H1 (cell line): ENCODE measurements at regions not wholly inside any gene's neighbourhood (a gene's known extent, or its start where the extent isn't known, plus 50 kb on each side); places are given as distances from the start of the nearest gene placed in this dataset.

Experiments
- CTCF ChIA-PET: fragments of 300-600 bp; sonication (Branson Sonifier 250); formaldehyde crosslinking; loops from one replicate; lab custom pipeline; 2021; ENCODE audit not compliant: partially characterized antibody; lab: Charles Lee
- POLR2A ChIA-PET: fragments of 300-600 bp; sonication (Branson Sonifier 250); formaldehyde crosslinking; loops from one replicate; lab custom pipeline; 2021; ENCODE audit warnings: inconsistent platforms; ENCODE audit not compliant: partially characterized antibody; lab: Charles Lee
- DNase-seq, 2 experiments: peaks; one replicate each; pipeline versions ENCODE4 v3.0.0 to v3.0.0-alpha.2; 2010 to 2022; ENCODE audit warnings: low spot score in 2 of 2, low read depth in 1 of 2, mixed read lengths in 1 of 2
- FAIRE-seq: peaks from 2 replicates; lab custom pipeline; 2011; peaks lifted over from hg19 to GRCh38; lab: Jason Lieb, UNC
- H2AFZ ChIP-seq: 2 replicates; pipeline ENCODE4 v1.8.1; 2012; ENCODE audit warnings: low read length, inconsistent platforms
- H2AK5ac ChIP-seq: 2 replicates; pipeline ENCODE4 v1.6.1; 2013; ENCODE audit warnings: low read depth, low read length
- H2BK120ac ChIP-seq: replicated peaks from 2 replicates; pipeline ENCODE3; 2013; ENCODE audit warnings: low read depth, low read length, inconsistent platforms
- H2BK12ac ChIP-seq: 2 replicates; pipeline ENCODE4 v1.6.1; 2013; ENCODE audit warnings: low read depth, low read length
- H2BK15ac ChIP-seq: 2 replicates; pipeline ENCODE4 v1.6.1; 2013; ENCODE audit warnings: low read length
- H2BK20ac ChIP-seq: 2 replicates; pipeline ENCODE4 v1.6.1; 2013; ENCODE audit warnings: low read length
- H2BK5ac ChIP-seq: 2 replicates; pipeline ENCODE4 v1.6.1; 2013; ENCODE audit warnings: low read depth, low read length
- H3K14ac ChIP-seq: 2 replicates; pipeline ENCODE4 v1.6.1; 2013; ENCODE audit warnings: inconsistent platforms; ENCODE audit not compliant: insufficient read length
- H3K18ac ChIP-seq: 2 replicates; pipeline ENCODE4 v1.6.1; 2013; ENCODE audit warnings: low read length; ENCODE audit errors: extremely low read depth
- H3K23ac ChIP-seq: 2 replicates; pipeline ENCODE4 v1.6.1; 2013; ENCODE audit warnings: inconsistent platforms; ENCODE audit not compliant: insufficient read length
- H3K23me2 ChIP-seq: 2 replicates; pipeline ENCODE4 v1.6.1; 2013; ENCODE audit warnings: low read depth, low read length
- H3K27ac ChIP-seq: 2 replicates; pipeline ENCODE4 v1.6.1; 2011; ENCODE audit warnings: low read depth, low read length, inconsistent platforms
- H3K27me3 ChIP-seq, 4 experiments: replicated peaks in 1 of 4; 1 replicate in 1 of 4; 2 replicates in 3 of 4; pipeline versions ENCODE4 v1.6.1 to v1.8.1; 2011 to 2013; ENCODE audit warnings: low read length in 3 of 4, mild to moderate bottlenecking in 3 of 4, inconsistent platforms in 2 of 4, mixed read lengths in 2 of 4, moderate library complexity in 1 of 4; ENCODE audit not compliant: control insufficient read depth in 3 of 4, insufficient read depth in 3 of 4; ENCODE audit errors: extremely low read depth in 1 of 4
- H3K36me3 ChIP-seq, 4 experiments: 2 replicates each; pipeline versions ENCODE4 v1.6.1 to v1.8.1; 2011 to 2013; ENCODE audit warnings: mild to moderate bottlenecking in 4 of 4, low read length in 3 of 4, moderate library complexity in 2 of 4, control low read depth in 1 of 4, inconsistent platforms in 1 of 4; ENCODE audit not compliant: insufficient read depth in 4 of 4, control insufficient read depth in 2 of 4
- H3K4ac ChIP-seq: replicated peaks from 2 replicates; pipeline ENCODE3; 2013; ENCODE audit warnings: low read length, low read depth, mixed read lengths, inconsistent platforms; ENCODE audit not compliant: insufficient read length
- H3K4me1 ChIP-seq, 4 experiments: replicated peaks in 1 of 4; 1 replicate in 1 of 4; 2 replicates in 3 of 4; pipeline versions ENCODE4 v1.6.1 to v1.8.1; 2011 to 2013; ENCODE audit warnings: low read length in 3 of 4, inconsistent platforms in 2 of 4, mixed read lengths in 1 of 4; ENCODE audit not compliant: insufficient read depth in 4 of 4, control insufficient read depth in 3 of 4
- H3K4me2 ChIP-seq, 2 experiments: 2 replicates each; pipeline versions ENCODE4 v1.6.1 to v1.8.1; 2011 to 2013; ENCODE audit warnings: low read depth in 2 of 2, low read length in 2 of 2, control low read depth in 1 of 2, inconsistent platforms in 1 of 2, mild to moderate bottlenecking in 1 of 2; ENCODE audit not compliant: insufficient read depth in 1 of 2
- H3K4me3 ChIP-seq, 4 experiments: fragments of 200-600, 300-600 bp in 1 of 4; sonication (generic), shearing (Covaris generic), sonication (Bioruptor Twin) in 1 of 4; 2 replicates each; pipeline versions ENCODE4 v1.5.1 to v1.8.1; 2011 to 2016; ENCODE audit warnings: low read length in 4 of 4, low read depth in 3 of 4, control low read depth in 2 of 4, inconsistent platforms in 2 of 4, mild to moderate bottlenecking in 2 of 4, mixed read lengths in 1 of 4, moderate library complexity in 1 of 4; ENCODE audit not compliant: insufficient read depth in 2 of 4; ENCODE audit errors: extremely low read depth in 1 of 4
- H3K56ac ChIP-seq: replicated peaks from 2 replicates; pipeline ENCODE3; 2013; ENCODE audit warnings: low read depth, mild to moderate bottlenecking, mixed read lengths, low read length, inconsistent platforms; ENCODE audit not compliant: insufficient read length
- H3K79me1 ChIP-seq: 2 replicates; pipeline ENCODE4 v1.6.1; 2013; ENCODE audit warnings: low read depth, low read length, control low read depth
- H3K79me2 ChIP-seq, 2 experiments: 2 replicates each; pipeline versions ENCODE4 v1.6.1 to v1.8.1; 2012 to 2013; ENCODE audit warnings: low read length in 2 of 2, mild to moderate bottlenecking in 2 of 2, inconsistent platforms in 1 of 2; ENCODE audit not compliant: insufficient read depth in 2 of 2, control insufficient read depth in 1 of 2
- H3K9ac ChIP-seq, 4 experiments: replicated peaks in 1 of 4; 1 replicate in 1 of 4; 2 replicates in 3 of 4; pipeline versions ENCODE4 v1.6.1 to v1.8.1; 2011 to 2013; ENCODE audit warnings: low read depth in 3 of 4, low read length in 3 of 4, control low read depth in 2 of 4, mild to moderate bottlenecking in 2 of 4, moderate library complexity in 2 of 4, inconsistent platforms in 1 of 4; ENCODE audit errors: extremely low read depth in 1 of 4
- H3K9me3 ChIP-seq, 2 experiments: 2 replicates each; pipeline versions ENCODE4 v1.6.1 to v1.8.1; 2012 to 2013; ENCODE audit warnings: mild to moderate bottlenecking in 2 of 2, moderate library complexity in 2 of 2, control low read depth in 1 of 2, inconsistent platforms in 1 of 2, low read depth in 1 of 2, low read length in 1 of 2, mixed read lengths in 1 of 2; ENCODE audit not compliant: insufficient read depth in 2 of 2
- H4K20me1 ChIP-seq, 2 experiments: replicated peaks in 1 of 2; 2 replicates each; pipeline versions ENCODE3 to v1.8.1; 2011 to 2013; ENCODE audit warnings: inconsistent platforms in 2 of 2, low read length in 2 of 2, mild to moderate bottlenecking in 1 of 2; ENCODE audit not compliant: insufficient read depth in 2 of 2, control insufficient read depth in 1 of 2
- H4K5ac ChIP-seq: 2 replicates; pipeline ENCODE4 v1.6.1; 2013; ENCODE audit warnings: low read length, low read depth, mixed read lengths, inconsistent platforms; ENCODE audit not compliant: insufficient read length
- H4K8ac ChIP-seq: 2 replicates; pipeline ENCODE4 v1.8.0; 2013; ENCODE audit warnings: mild to moderate bottlenecking, moderate library complexity, low read length, inconsistent platforms; ENCODE audit not compliant: insufficient read depth; ENCODE audit errors: extremely low read depth
- H4K91ac ChIP-seq: replicated peaks from 2 replicates; pipeline ENCODE3; 2013; ENCODE audit warnings: low read length, mixed read lengths, inconsistent platforms; ENCODE audit not compliant: insufficient read length
- ASH2L ChIP-seq: fragments of 200-600, 300-600 bp; sonication (generic); IDR thresholded peaks from one replicate; pipeline ENCODE4 v1.7.1; 2017; ENCODE audit warnings: low read length
- BACH1 ChIP-seq: IDR thresholded peaks from 2 replicates; pipeline ENCODE4 v1.6.1; 2012; ENCODE audit warnings: low read length, improper control_type of control experiment
- CBX5 ChIP-seq: fragments of 300-800, 300-1000 bp; sonication (generic); IDR thresholded peaks from 2 replicates; pipeline ENCODE4 v1.7.1; 2016; ENCODE audit warnings: antibody characterized with exemption, low read length, low read depth
- CEBPB ChIP-seq: IDR thresholded peaks from 2 replicates; pipeline ENCODE4 v1.6.1; 2012; ENCODE audit warnings: low read depth, low read length
- EGR1 ChIP-seq: IDR thresholded peaks from 2 replicates; pipeline ENCODE4 v1.6.1; 2011; ENCODE audit warnings: low read depth, low read length, borderline replicate concordance
- EP300 ChIP-seq, 2 experiments: IDR thresholded peaks; 1 replicate in 1 of 2; 2 replicates in 1 of 2; pipeline ENCODE4 v1.6.1; 2011 to 2012; ENCODE audit warnings: low read depth in 2 of 2, low read length in 2 of 2, mild to moderate bottlenecking in 2 of 2, borderline replicate concordance in 1 of 2, inconsistent platforms in 1 of 2, moderate library complexity in 1 of 2
- EZH2 ChIP-seq: fragments of 200-600 bp; sonication (generic); IDR thresholded peaks from 2 replicates; pipeline ENCODE4 v1.7.1; 2012; ENCODE audit warnings: low read depth, mild to moderate bottlenecking, moderate library complexity, low read length, inconsistent platforms; ENCODE audit not compliant: severe bottlenecking
- NANOG ChIP-seq: IDR thresholded peaks from 2 replicates; pipeline ENCODE4 v1.6.1; 2011; ENCODE audit warnings: low read length, low read depth, mild to moderate bottlenecking, inconsistent platforms; ENCODE audit not compliant: insufficient read depth, poor library complexity, severe bottlenecking
- NRF1 ChIP-seq: IDR thresholded peaks from 2 replicates; pipeline ENCODE4 v1.6.1; 2011; ENCODE audit warnings: mild to moderate bottlenecking, low read depth, low read length, improper control_type of control experiment
- RFX5 ChIP-seq: IDR thresholded peaks from 2 replicates; pipeline ENCODE4 v1.6.1; 2011; ENCODE audit warnings: low read depth, low read length, improper control_type of control experiment, borderline replicate concordance
- SP1 ChIP-seq: IDR thresholded peaks from 2 replicates; pipeline ENCODE4 v1.6.1; 2011; ENCODE audit warnings: low read depth, low read length
- SP4 ChIP-seq: IDR thresholded peaks from 2 replicates; pipeline ENCODE4 v1.6.1; 2012; ENCODE audit warnings: low read length, inconsistent platforms
- TAF1 ChIP-seq: IDR thresholded peaks from 2 replicates; pipeline ENCODE4 v1.6.1; 2011; ENCODE audit warnings: mild to moderate bottlenecking, low read depth, low read length
- TCF12 ChIP-seq: IDR thresholded peaks from 2 replicates; pipeline ENCODE4 v1.6.1; 2011; ENCODE audit warnings: low read depth, mild to moderate bottlenecking, low read length
- ZNF274 ChIP-seq: IDR thresholded peaks from 2 replicates; pipeline ENCODE4 v1.7.0; 2012; ENCODE audit warnings: low read length, borderline replicate concordance; ENCODE audit errors: extremely low read depth
- WGBS, 2 experiments: shearing (Covaris generic) in 1 of 2; methylation state at CpG; one replicate each; pipeline versions ENCODE4 v1.1.6 to v1.1.7; 2013 to 2015; ENCODE audit warnings: low lambda C conversion rate in 2 of 2, mixed read lengths in 2 of 2, inconsistent platforms in 1 of 2, low coverage in 1 of 2, missing lambda C conversion rate in 1 of 2; ENCODE audit not compliant: insufficient replicate concordance in 2 of 2, insufficient coverage in 1 of 2, insufficient read length in 1 of 2; ENCODE audit errors: extremely low coverage in 1 of 2, missing lambda C conversion rate in 1 of 2; 5-methylcytosine and 5-hydroxymethylcytosine counted together
- TF ChIP-seq, protein P1 (sequence below): IDR thresholded peaks from 2 replicates; pipeline ENCODE4 v1.6.1; 2012; ENCODE audit warnings: inconsistent platforms

DNA sequence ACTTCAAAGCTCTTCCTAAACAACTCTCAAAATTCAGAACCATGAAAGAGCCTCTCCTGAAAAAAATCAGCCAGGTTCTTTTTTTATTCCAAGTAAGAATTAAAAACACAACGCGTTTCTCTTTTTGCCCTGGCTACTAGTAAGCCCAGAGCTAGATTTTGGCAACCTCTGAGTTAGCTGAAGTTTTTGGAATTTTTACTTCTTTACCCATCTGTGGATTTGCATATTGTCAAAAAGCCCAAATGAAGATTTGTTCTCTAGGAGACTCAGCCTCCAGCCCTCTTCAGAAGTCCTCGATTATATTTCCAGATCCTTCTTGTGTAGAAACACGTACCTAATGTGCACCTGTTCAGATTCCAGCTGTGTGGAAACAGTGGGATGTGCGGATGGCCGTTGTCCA lies 517.9 kb downstream of the TBC1D22A start:
- Histone ChIP-seq H3K9ac (no peak overlapping the region), H2AFZ (no peak overlapping the region), H3K18ac (no peak overlapping the region), H3K27me3 (no peaks in the 10 kb centered on the region), H2AK5ac (no peak overlapping the region), H4K20me1 (no peaks in the 10 kb centered on the region), H3K79me2 (no peaks in the 10 kb centered on the region), H3K4ac (no peak overlapping the region), H3K4me1 (no peaks in the 10 kb centered on the region), H3K4me2 (no peak overlapping the region), H2BK12ac (no peak overlapping the region), H3K56ac (no peak overlapping the region), H2BK15ac (no peak overlapping the region), H2BK5ac (no peak overlapping the region), H4K5ac (no peak overlapping the region), H3K79me1 (no peaks in the 10 kb centered on the region), H2BK120ac (no peak overlapping the region), H3K23me2 (no peaks in the 10 kb centered on the region), H3K14ac (no peak overlapping the region), H3K9me3 (peaks cover 81 to 99% of the 10 kb centered on the region in 2 experiments), H2BK20ac (no peak overlapping the region), H3K27ac (no peak overlapping the region), H3K23ac (no peak overlapping the region), H4K91ac (no peak overlapping the region), H3K4me3 (no peak overlapping the region), H3K36me3 (no peaks in the 10 kb centered on the region), H4K8ac (no peak overlapping the region)
- WGBS, 2 experiments, result 83% methylated on average over 6 of the region's 6 CpGs; no CpG with 5 or more reads in 1 of the 2 experiments
- DNase-seq (no peak), FAIRE-seq (no peak)
- POLR2A ChIA-PET, result no interaction called here
- CTCF ChIA-PET, result no interaction called here
- TF ChIP-seq RFX5 (no peak), NANOG (no peak), BACH1 (no peak), EP300 (IDR thresholded peaks at IDR 0.05; ENCODE audit: borderline replicate concordance in 1 of 2, low read depth in 2 of 2, low read length in 2 of 2) (no peak), ZNF274 (no peak), CEBPB (no peak), NRF1 (no peak), SP1 (no peak), EGR1 (no peak), ASH2L (no peak), TAF1 (no peak), EZH2 (no peak), CBX5 (no peak), SP4 (no peak), TCF12 (no peak)
- TF ChIP-seq, protein P1, sequence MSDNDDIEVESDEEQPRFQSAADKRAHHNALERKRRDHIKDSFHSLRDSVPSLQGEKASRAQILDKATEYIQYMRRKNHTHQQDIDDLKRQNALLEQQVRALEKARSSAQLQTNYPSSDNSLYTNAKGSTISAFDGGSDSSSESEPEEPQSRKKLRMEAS, result no peak
